ENCODE measurements at regions not wholly inside any gene's neighbourhood (a gene's known extent, or its start where the extent isn't known, plus 50 kb on each side); places are given as distances from the start of the nearest gene placed in this dataset.

DNA sequence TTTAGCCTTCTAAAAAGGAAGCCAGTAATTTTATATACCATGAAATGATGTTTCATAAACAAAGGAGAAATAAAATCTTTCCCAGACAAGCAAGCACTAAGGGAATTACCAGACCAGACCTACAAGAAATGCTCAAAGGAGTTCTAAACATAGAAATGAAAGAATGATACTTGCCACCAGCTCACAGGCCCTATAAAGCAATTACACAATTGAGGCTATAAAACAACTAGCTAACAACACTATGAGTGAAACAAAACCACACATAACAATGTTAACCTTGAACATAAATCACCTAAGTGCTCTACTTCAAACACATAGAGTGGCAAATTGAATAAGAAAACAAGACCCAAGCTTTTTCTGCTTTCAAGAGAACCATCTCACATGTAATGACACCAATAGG, 123.8 kb downstream of the BARHL2 start:
- no peak for TF ChIP-seq POLR2A (IDR thresholded peaks at IDR 0.05)
- TF ChIP-seq, protein P1, sequence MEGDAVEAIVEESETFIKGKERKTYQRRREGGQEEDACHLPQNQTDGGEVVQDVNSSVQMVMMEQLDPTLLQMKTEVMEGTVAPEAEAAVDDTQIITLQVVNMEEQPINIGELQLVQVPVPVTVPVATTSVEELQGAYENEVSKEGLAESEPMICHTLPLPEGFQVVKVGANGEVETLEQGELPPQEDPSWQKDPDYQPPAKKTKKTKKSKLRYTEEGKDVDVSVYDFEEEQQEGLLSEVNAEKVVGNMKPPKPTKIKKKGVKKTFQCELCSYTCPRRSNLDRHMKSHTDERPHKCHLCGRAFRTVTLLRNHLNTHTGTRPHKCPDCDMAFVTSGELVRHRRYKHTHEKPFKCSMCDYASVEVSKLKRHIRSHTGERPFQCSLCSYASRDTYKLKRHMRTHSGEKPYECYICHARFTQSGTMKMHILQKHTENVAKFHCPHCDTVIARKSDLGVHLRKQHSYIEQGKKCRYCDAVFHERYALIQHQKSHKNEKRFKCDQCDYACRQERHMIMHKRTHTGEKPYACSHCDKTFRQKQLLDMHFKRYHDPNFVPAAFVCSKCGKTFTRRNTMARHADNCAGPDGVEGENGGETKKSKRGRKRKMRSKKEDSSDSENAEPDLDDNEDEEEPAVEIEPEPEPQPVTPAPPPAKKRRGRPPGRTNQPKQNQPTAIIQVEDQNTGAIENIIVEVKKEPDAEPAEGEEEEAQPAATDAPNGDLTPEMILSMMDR (IDR thresholded peaks at IDR 0.05): no peak
- H3K27me3 ChIP-seq: no peaks in the 10 kb centered on the region
- intact Hi-C loops (cut with DNase I; ENCODE audit: low total_unique reads): no loop called here
- DNase-seq: no peak
- no peaks in the 10 kb centered on the region for H3K9me3 ChIP-seq
- no peaks in the 10 kb centered on the region for H3K36me3 ChIP-seq (ENCODE audit: low read depth, missing control alignments)
- no peak overlapping the region for H3K4me3 ChIP-seq
- H3K4me1 ChIP-seq: no peaks in the 10 kb centered on the region
- no peak overlapping the region for H3K27ac ChIP-seq

DNA sequence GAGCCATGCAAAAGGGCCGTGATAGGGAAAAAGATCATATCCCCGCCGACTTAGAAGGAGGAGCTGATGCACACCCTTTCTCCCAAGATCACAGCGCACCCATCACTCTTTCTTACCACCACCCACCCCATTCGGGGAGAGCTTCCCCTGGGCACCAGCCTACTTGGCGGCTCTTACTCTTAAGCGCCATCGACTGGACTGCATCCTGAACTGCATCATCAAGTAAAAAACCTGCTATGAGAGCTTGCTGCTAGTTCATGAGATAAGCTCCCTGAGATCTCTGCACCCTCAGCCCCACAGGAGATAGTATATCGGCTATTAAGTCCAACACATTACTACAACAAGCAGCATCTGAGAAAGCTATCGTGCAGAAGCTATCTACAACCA, 125.1 kb downstream of the BARHL2 start:
- no peak overlapping the region for H3K4me3 ChIP-seq
- TF ChIP-seq, protein P1 (IDR thresholded peaks at IDR 0.05): no peak
- TF ChIP-seq POLR2A (IDR thresholded peaks at IDR 0.05): no peak
- H3K27me3 ChIP-seq: no peaks in the 10 kb centered on the region
- no peaks in the 10 kb centered on the region for H3K9me3 ChIP-seq
- no peaks in the 10 kb centered on the region for H3K4me1 ChIP-seq
- 77 to 79% methylated on average over 10 of the region's 10 CpGs for WGBS, 2 donors
- DNase-seq: no peak
- intact Hi-C loops (cut with DNase I; ENCODE audit: low total_unique reads): no loop called here
- H3K27ac ChIP-seq: no peak overlapping the region
- no peaks in the 10 kb centered on the region for H3K36me3 ChIP-seq (ENCODE audit: low read depth, missing control alignments)

DNA sequence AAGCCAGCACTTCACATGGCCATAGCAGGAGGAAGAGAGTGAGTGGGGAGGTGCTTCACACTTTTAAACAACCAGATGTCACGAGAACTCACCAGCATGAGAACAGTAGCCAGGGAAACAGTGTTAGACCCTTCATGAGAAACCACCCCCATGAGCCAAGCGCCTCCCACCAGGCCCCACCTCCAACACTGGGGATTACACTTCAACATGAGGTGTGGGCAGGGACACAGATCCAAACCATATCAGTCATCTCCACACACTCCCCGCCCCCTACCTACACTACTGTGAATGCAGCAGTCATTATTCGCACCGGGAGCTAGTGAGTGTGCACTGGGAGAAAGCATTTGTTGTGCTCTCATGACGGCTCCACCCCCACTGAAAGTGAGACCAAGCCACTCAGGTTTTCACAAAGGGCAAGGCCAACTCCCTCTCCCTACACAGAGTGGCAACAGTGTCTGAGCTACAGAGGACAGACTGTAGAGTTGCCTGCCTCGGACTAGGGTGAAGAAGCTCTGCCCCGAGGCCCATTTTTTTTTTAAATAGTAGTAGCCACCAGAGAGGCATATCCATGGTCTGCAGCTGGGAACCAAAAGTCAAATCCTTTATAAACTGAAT, 125.6 kb downstream of the BARHL2 start:
- TF ChIP-seq, protein P1 (IDR thresholded peaks at IDR 0.05): no peak
- no peak for TF ChIP-seq POLR2A (IDR thresholded peaks at IDR 0.05)
- intact Hi-C loops (cut with DNase I; ENCODE audit: low total_unique reads): no loop called here
- WGBS, 2 donors: 77 to 79% methylated on average over 6 to 8 of the region's 8 CpGs

DNA sequence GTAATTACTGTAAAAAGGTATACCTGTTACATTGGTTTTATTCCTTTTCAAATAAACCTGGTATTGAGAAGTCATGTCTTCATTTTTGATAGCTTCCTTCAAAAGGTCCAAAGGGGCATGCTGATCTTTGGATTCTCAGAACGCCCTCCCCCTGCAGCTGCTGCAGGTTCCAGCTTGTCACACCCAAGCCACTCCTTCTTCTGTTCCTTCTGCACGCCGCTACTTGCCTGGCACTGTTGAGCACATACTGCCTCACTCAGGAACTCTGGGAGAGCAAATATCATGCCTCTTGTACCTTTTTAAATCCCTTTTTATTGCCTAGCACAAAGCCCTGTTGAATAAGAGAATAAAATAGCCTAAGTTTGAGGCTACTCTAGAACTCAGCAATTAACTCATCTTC, 136.9 kb downstream of the BARHL2 start:
- Histone ChIP-seq H3K9me3 (no peaks in the 10 kb centered on the region), H3K36me3 (ENCODE audit: low read depth, missing control alignments) (no peaks in the 10 kb centered on the region), H3K27me3 (no peaks in the 10 kb centered on the region), H3K4me3 (no peak overlapping the region), H3K4me1 (no peaks in the 10 kb centered on the region), H3K27ac (no peak overlapping the region)
- DNase-seq: no peak
- intact Hi-C loops (cut with DNase I; ENCODE audit: low total_unique reads): no loop called here
- 74 to 78% methylated on average over 3 of the region's 3 CpGs for WGBS, 2 donors
- TF ChIP-seq, protein P1 (IDR thresholded peaks at IDR 0.05): no peak
- no peak for TF ChIP-seq POLR2A (IDR thresholded peaks at IDR 0.05)

More for the DNA sequence above, 125.6 kb downstream of the BARHL2 start:
- Histone ChIP-seq H3K9me3 (no peaks in the 10 kb centered on the region), H3K4me3 (no peak overlapping the region), H3K27ac (no peak overlapping the region), H3K36me3 (ENCODE audit: low read depth, missing control alignments) (no peaks in the 10 kb centered on the region), H3K27me3 (no peaks in the 10 kb centered on the region), H3K4me1 (no peaks in the 10 kb centered on the region)
- no peak for DNase-seq

DNA sequence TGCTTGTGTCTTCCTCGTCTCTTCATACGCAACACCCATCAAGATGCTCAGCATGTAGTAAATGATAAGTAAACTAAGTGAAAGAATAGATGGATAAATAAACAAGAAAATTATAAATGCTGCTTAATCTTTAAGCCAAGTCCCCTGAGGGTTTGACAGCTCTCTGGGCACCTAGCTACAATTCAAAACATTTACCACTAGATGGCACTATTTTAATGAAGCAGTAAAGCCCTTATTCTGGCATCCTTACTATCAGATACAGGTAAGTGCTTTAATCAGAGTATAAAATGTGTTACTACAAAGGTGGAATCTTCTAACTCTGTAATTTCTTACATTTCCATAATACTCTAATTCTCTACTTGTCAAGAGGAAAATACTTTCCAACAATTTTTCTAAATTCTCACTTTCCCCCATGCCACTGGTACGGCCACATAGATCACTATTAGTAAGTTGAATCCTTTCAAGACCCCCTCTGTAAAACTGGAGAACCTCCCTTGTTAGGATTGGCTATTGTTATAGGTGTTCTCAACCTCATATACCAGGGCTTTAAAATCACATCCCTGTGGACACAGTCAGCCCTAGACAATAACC, 137.8 kb downstream of the BARHL2 start:
- H3K9me3 ChIP-seq: no peaks in the 10 kb centered on the region
- no peak overlapping the region for H3K4me3 ChIP-seq
- H3K27ac ChIP-seq: no peak overlapping the region
- WGBS, 2 donors: 65 to 71% methylated on average over 3 of the region's 3 CpGs
- no peaks in the 10 kb centered on the region for H3K36me3 ChIP-seq (ENCODE audit: low read depth, missing control alignments)
- H3K4me1 ChIP-seq: no peaks in the 10 kb centered on the region
- intact Hi-C loops (cut with DNase I; ENCODE audit: low total_unique reads): no loop called here
- DNase-seq: no peak
- no peaks in the 10 kb centered on the region for H3K27me3 ChIP-seq
- TF ChIP-seq, protein P1 (IDR thresholded peaks at IDR 0.05): peak in 2 of 3 experiments; percentile 24 to 58
- TF ChIP-seq POLR2A (IDR thresholded peaks at IDR 0.05): no peak
